DOHH2 (cell line): ENCODE measurements at regions not wholly inside any gene's neighbourhood (a gene's known extent, or its start where the extent isn't known, plus 50 kb on each side); places are given as distances from the start of the nearest gene placed in this dataset.

ENCODE experiments used
- H3F3A ChIP-seq: fragments of 200-600 bp; sonication (generic), shearing (Covaris generic); 2 replicates; pipeline ENCODE4 v1.6.0; 2016; ENCODE audit warnings: antibody characterized with exemption, mild to moderate bottlenecking; ENCODE audit not compliant: control insufficient read depth, insufficient read depth
- H3K27ac ChIP-seq: fragments of 200-600 bp; sonication (generic); 2 replicates; pipeline ENCODE4 v1.5.1; 2014; ENCODE audit warnings: low read depth, mild to moderate bottlenecking, low read length, moderate library complexity
- H3K27me3 ChIP-seq: fragments of 200-600 bp; sonication (generic); 2 replicates; pipeline ENCODE4 v1.6.1; 2014; ENCODE audit warnings: mild to moderate bottlenecking, low read length, mixed read lengths; ENCODE audit not compliant: control insufficient read depth
- H3K36me3 ChIP-seq: fragments of 200-600 bp; sonication (generic); 2 replicates; pipeline ENCODE4 v1.6.1; 2014; ENCODE audit warnings: mild to moderate bottlenecking, low read length, moderate library complexity, mixed read lengths; ENCODE audit not compliant: control insufficient read depth
- H3K4me1 ChIP-seq: fragments of 200-600 bp; sonication (generic); 2 replicates; pipeline ENCODE4 v1.6.1; 2014; ENCODE audit warnings: mild to moderate bottlenecking, low read length, mixed read lengths; ENCODE audit not compliant: control insufficient read depth
- H3K4me2 ChIP-seq: fragments of 200-600 bp; sonication (generic); 2 replicates; pipeline ENCODE4 v1.6.0; 2014; ENCODE audit warnings: mild to moderate bottlenecking, low read length, moderate library complexity
- H3K4me3 ChIP-seq: fragments of 200-600 bp; sonication (generic); 2 replicates; pipeline ENCODE4 v1.5.1; 2014; ENCODE audit warnings: mild to moderate bottlenecking, low read length, mixed read lengths
- H3K79me2 ChIP-seq: fragments of 200-600 bp; sonication (generic); 2 replicates; pipeline ENCODE4 v1.6.1; 2014; ENCODE audit warnings: mild to moderate bottlenecking, low read length, mixed read lengths; ENCODE audit not compliant: control insufficient read depth
- H3K9me2 ChIP-seq: fragments of 200-600 bp; sonication (generic); replicated peaks from 2 replicates; pipeline ENCODE4 v1.6.1; 2014; ENCODE audit warnings: mild to moderate bottlenecking, low read length, mixed read lengths; ENCODE audit not compliant: control insufficient read depth
- H3K9me3 ChIP-seq: fragments of 200-600 bp; sonication (generic); 2 replicates; pipeline ENCODE4 v1.6.1; 2014; ENCODE audit warnings: antibody characterized with exemption, low read length, mixed read lengths; ENCODE audit not compliant: control insufficient read depth, insufficient read depth
- H4K20me1 ChIP-seq: fragments of 200-600 bp; sonication (generic); 2 replicates; pipeline ENCODE4 v1.6.0; 2014; ENCODE audit warnings: low read depth, mild to moderate bottlenecking, antibody characterized with exemption, low read length, moderate library complexity; ENCODE audit not compliant: control insufficient read depth, insufficient read depth
- CTCF ChIP-seq: fragments of 200-600 bp; sonication (generic); IDR thresholded peaks from one replicate; pipeline ENCODE4 v1.5.1; 2014; ENCODE audit warnings: antibody characterized with exemption, mild to moderate bottlenecking, low read depth, low read length; ENCODE audit not compliant: poor library complexity, severe bottlenecking
- EZH2phosphoT487 ChIP-seq: fragments of 200-600 bp; sonication (generic); IDR thresholded peaks from 2 replicates; pipeline ENCODE4 v1.6.1; 2017; ENCODE audit warnings: borderline replicate concordance, mild to moderate bottlenecking, antibody characterized with exemption, low read length, moderate library complexity, mixed read lengths

- H3K27ac ChIP-seq = no peak overlapping the region
- peaks cover 31% of the 10 kb centered on the region for H3K4me1 ChIP-seq
- H3K4me3 ChIP-seq = no peak overlapping the region
- H3K9me2 ChIP-seq = no peaks in the 10 kb centered on the region
- H3F3A ChIP-seq = peaks cover 9% of the 10 kb centered on the region
- no peaks in the 10 kb centered on the region for H4K20me1 ChIP-seq
- no peaks in the 10 kb centered on the region for H3K9me3 ChIP-seq
- TF ChIP-seq CTCF (no peak), EZH2phosphoT487 (no peak)
- H3K79me2 ChIP-seq = no peaks in the 10 kb centered on the region
- no peaks in the 10 kb centered on the region for H3K27me3 ChIP-seq
- H3K4me2 ChIP-seq = no peak overlapping the region
- H3K36me3 ChIP-seq = no peaks in the 10 kb centered on the region
Observed at GRCh38 chr13:44013758-44014291, 134.1 kb downstream of the LACC1 start.

GRCh38 chr13:44014501-44014900 is 134.8 kb downstream of the LACC1 start:
- no peak for TF ChIP-seq CTCF
- TF ChIP-seq EZH2phosphoT487 = no peak
- no peaks in the 10 kb centered on the region for H4K20me1 ChIP-seq
- peaks cover 9% of the 10 kb centered on the region for H3F3A ChIP-seq
- no peaks in the 10 kb centered on the region for H3K27me3 ChIP-seq
- no peaks in the 10 kb centered on the region for H3K36me3 ChIP-seq
- no peak overlapping the region for H3K4me3 ChIP-seq
- no peak overlapping the region for H3K4me2 ChIP-seq
- H3K4me1 ChIP-seq = peaks cover 38% of the 10 kb centered on the region
- no peaks in the 10 kb centered on the region for H3K9me2 ChIP-seq
- no peaks in the 10 kb centered on the region for H3K79me2 ChIP-seq
- no peaks in the 10 kb centered on the region for H3K9me3 ChIP-seq
- no peak overlapping the region for H3K27ac ChIP-seq

- H3F3A ChIP-seq = peaks cover 9% of the 10 kb centered on the region
- H3K79me2 ChIP-seq = no peaks in the 10 kb centered on the region
- no peaks in the 10 kb centered on the region for H3K9me2 ChIP-seq
- no peak for TF ChIP-seq CTCF
- no peak for TF ChIP-seq EZH2phosphoT487
- H3K27me3 ChIP-seq = no peaks in the 10 kb centered on the region
- no peak overlapping the region for H3K4me2 ChIP-seq
- no peaks in the 10 kb centered on the region for H3K36me3 ChIP-seq
- no peak overlapping the region for H3K4me3 ChIP-seq
- no peaks in the 10 kb centered on the region for H3K9me3 ChIP-seq
- no peaks in the 10 kb centered on the region for H4K20me1 ChIP-seq
- peaks cover 44% of the 10 kb centered on the region for H3K4me1 ChIP-seq
- no peak overlapping the region for H3K27ac ChIP-seq
Observed at GRCh38 chr13:44015118-44015517, 135.4 kb downstream of the LACC1 start.

GRCh38 chr13:44015811-44016210 is 136.1 kb downstream of the LACC1 start:
- TF ChIP-seq EZH2phosphoT487 = no peak
- no peak for TF ChIP-seq CTCF
- peaks cover 48% of the 10 kb centered on the region for H3K4me1 ChIP-seq

More at GRCh38 chr13:44015811-44016210, 136.1 kb downstream of the LACC1 start:
- Histone ChIP-seq H3K9me2 (no peaks in the 10 kb centered on the region), H3F3A (peaks cover 9% of the 10 kb centered on the region), H3K27me3 (no peaks in the 10 kb centered on the region), H3K27ac (no peak overlapping the region), H3K4me2 (no peak overlapping the region), H3K9me3 (no peaks in the 10 kb centered on the region), H3K4me3 (no peak overlapping the region), H4K20me1 (no peaks in the 10 kb centered on the region), H3K79me2 (no peaks in the 10 kb centered on the region), H3K36me3 (no peaks in the 10 kb centered on the region)
